OCI-LY3 (cell line): ENCODE measurements at regions not wholly inside any gene's neighbourhood (a gene's known extent, or its start where the extent isn't known, plus 50 kb on each side); places are given as distances from the start of the nearest gene placed in this dataset.

Experiments
- EZH2phosphoT487 ChIP-seq: fragments of 200-600 bp; shearing (Covaris generic); IDR thresholded peaks from 2 replicates; pipeline ENCODE4 v1.6.1; 2018; ENCODE audit warnings: antibody characterized with exemption, mixed run types, low read depth
- TF ChIP-seq, protein P1 (sequence below): fragments of 200-600, 300-600 bp; sonication (generic); IDR thresholded peaks from 2 replicates; pipeline ENCODE4 v1.5.1; 2014; ENCODE audit warnings: antibody characterized with exemption, low read length, low read depth

DNA sequence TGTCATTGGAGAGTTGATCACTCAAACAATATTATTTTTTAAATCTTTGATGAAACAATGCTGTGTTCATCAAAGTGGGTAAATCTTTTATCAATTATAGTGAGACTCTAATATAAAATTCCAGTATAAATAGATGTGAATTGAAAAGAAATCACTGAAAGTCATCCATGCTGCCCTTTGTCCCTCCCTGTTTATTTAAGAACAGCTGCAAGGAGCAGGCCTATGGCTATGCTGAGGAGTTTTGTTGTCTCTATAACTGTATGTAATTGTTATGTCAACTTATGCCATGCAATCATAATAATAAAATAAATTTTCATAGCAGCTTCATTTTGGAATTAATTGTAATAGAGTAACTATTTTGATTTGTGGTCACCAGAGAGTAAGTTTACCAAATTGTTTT lies 1272.4 kb upstream of the ADGRL4 start:
- TF ChIP-seq, protein P1, sequence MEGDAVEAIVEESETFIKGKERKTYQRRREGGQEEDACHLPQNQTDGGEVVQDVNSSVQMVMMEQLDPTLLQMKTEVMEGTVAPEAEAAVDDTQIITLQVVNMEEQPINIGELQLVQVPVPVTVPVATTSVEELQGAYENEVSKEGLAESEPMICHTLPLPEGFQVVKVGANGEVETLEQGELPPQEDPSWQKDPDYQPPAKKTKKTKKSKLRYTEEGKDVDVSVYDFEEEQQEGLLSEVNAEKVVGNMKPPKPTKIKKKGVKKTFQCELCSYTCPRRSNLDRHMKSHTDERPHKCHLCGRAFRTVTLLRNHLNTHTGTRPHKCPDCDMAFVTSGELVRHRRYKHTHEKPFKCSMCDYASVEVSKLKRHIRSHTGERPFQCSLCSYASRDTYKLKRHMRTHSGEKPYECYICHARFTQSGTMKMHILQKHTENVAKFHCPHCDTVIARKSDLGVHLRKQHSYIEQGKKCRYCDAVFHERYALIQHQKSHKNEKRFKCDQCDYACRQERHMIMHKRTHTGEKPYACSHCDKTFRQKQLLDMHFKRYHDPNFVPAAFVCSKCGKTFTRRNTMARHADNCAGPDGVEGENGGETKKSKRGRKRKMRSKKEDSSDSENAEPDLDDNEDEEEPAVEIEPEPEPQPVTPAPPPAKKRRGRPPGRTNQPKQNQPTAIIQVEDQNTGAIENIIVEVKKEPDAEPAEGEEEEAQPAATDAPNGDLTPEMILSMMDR = no peak
- no peak for TF ChIP-seq EZH2phosphoT487
